ENCODE measurements at regions not wholly inside any gene's neighbourhood (a gene's known extent, or its start where the extent isn't known, plus 50 kb on each side); places are given as distances from the start of the nearest gene placed in this dataset.
"Not testable (repeated sequence)": the region's sequence is repeated elsewhere in the genome, so short reads cannot be mapped to it uniquely, and the experiment has no call there.

- Histone ChIP-seq H3K9me1 (replicated peaks; ENCODE audit: control insufficient read depth, extremely low read depth, insufficient read depth, low read length) (no peaks in the 10 kb centered on the region), H3K36me3 (ENCODE audit: control insufficient read depth in 2 of 2, extremely low read depth in 1 of 2, insufficient read depth in 2 of 2, low read length in 2 of 2) (no peaks in the 10 kb centered on the region), H3K4me3 (replicated peaks in 1 of 3; ENCODE audit: insufficient read depth in 1 of 3, low read depth in 1 of 3, low read length in 3 of 3) (no peak overlapping the region), H2AFZ (ENCODE audit: low read depth, low read length) (no peak overlapping the region), H3K4me2 (ENCODE audit: insufficient read depth, low read length) (no peak overlapping the region), H3K27me3 (ENCODE audit: control insufficient read depth in 2 of 2, insufficient read depth in 2 of 2, low read length in 2 of 2) (no peaks in the 10 kb centered on the region), H3K9ac (replicated peaks; ENCODE audit: extremely low read depth, insufficient read depth, low read length) (no peak overlapping the region), H4K20me1 (replicated peaks; ENCODE audit: control insufficient read depth, extremely low read depth, insufficient read depth, low read length) (no peaks in the 10 kb centered on the region), H3K9me3 (replicated peaks; ENCODE audit: control insufficient read depth, insufficient read depth, low read length) (no peaks in the 10 kb centered on the region), H3K4me1 (ENCODE audit: control insufficient read depth, extremely low read depth, insufficient read depth, low read length) (no peaks in the 10 kb centered on the region), H3K27ac (ENCODE audit: insufficient read depth, low read depth, low read length) (no peak overlapping the region), H3K79me2 (ENCODE audit: control insufficient read depth, insufficient read depth, low read length) (no peaks in the 10 kb centered on the region)
- dilution Hi-C loops (cut with MboI; ENCODE audit: extremely low pct_ligation_motif_present, low sequenced_read_pairs): no loop called here
- POLR2A ChIA-PET: no interaction called here
- FAIRE-seq (no peak), DNase-seq (ENCODE audit: low read depth, low spot score) (no peak)
- CTCF ChIA-PET: no interaction called here
- intact Hi-C loops (cut with micrococcal nuclease): no loop called here
- no peak for TF ChIP-seq JUN (IDR thresholded peaks at IDR 0.05; ENCODE audit: borderline replicate concordance, insufficient read depth, insufficient read length, low read depth)
- TF ChIP-seq GATA2 (IDR thresholded peaks at IDR 0.05; ENCODE audit: insufficient read depth, insufficient read length, low read depth, low read length): no peak
- no peak for TF ChIP-seq POLR2A (IDR thresholded peaks at IDR 0.05; ENCODE audit: low read depth, low read length)
- TF ChIP-seq MYC (IDR thresholded peaks at IDR 0.05; ENCODE audit: low read depth, low read length): no peak
- no TSS peak for BruUV-seq (replicated peaks)
These were observed 211.4 kb upstream of the SMLR1 start for GRCh38 chr6:130615816-130616215.

- POLR2A ChIA-PET: no interaction called here
- dilution Hi-C loops (cut with MboI; ENCODE audit: extremely low pct_ligation_motif_present, low sequenced_read_pairs): no loop called here
- no peak overlapping the region for H3K9ac ChIP-seq (replicated peaks; ENCODE audit: extremely low read depth, insufficient read depth, low read length)
These were observed 209.5 kb upstream of the SMLR1 start for GRCh38 chr6:130617658-130618057.

GRCh38 chr6:130618806-130619205 is 208.4 kb upstream of the SMLR1 start:
- H2AFZ ChIP-seq (ENCODE audit: low read depth, low read length); DNase-seq (ENCODE audit: low read depth, low spot score); H3K36me3 ChIP-seq (ENCODE audit: control insufficient read depth in 2 of 2, extremely low read depth in 1 of 2, insufficient read depth in 2 of 2, low read length in 2 of 2); H3K4me3 ChIP-seq (replicated peaks in 1 of 3; ENCODE audit: insufficient read depth in 1 of 3, low read depth in 1 of 3, low read length in 3 of 3); H3K9me1 ChIP-seq (replicated peaks; ENCODE audit: control insufficient read depth, extremely low read depth, insufficient read depth, low read length); H3K27ac ChIP-seq (ENCODE audit: insufficient read depth, low read depth, low read length); H3K4me2 ChIP-seq (ENCODE audit: insufficient read depth, low read length); BruUV-seq (replicated peaks); dilution Hi-C loops (cut with MboI; ENCODE audit: extremely low pct_ligation_motif_present, low sequenced_read_pairs); H3K27me3 ChIP-seq (ENCODE audit: control insufficient read depth in 2 of 2, insufficient read depth in 2 of 2, low read length in 2 of 2); POLR2A ChIA-PET; FAIRE-seq; H3K4me1 ChIP-seq (ENCODE audit: control insufficient read depth, extremely low read depth, insufficient read depth, low read length); H3K9ac ChIP-seq (replicated peaks; ENCODE audit: extremely low read depth, insufficient read depth, low read length); H3K79me2 ChIP-seq (ENCODE audit: control insufficient read depth, insufficient read depth, low read length); H3K9me3 ChIP-seq (replicated peaks; ENCODE audit: control insufficient read depth, insufficient read depth, low read length); H4K20me1 ChIP-seq (replicated peaks; ENCODE audit: control insufficient read depth, extremely low read depth, insufficient read depth, low read length): not testable (repeated sequence)
- CTCF ChIA-PET: interaction anchor here (0.5 to 2.0 kb wide), 3 partner anchors 12 to 57 kb away, joined by 3 to 5 read pairs (median 3); no protein-coding TSS in a partner anchor
- intact Hi-C loops (cut with micrococcal nuclease): loop anchor here (1.0 kb wide), 1 partner anchor 10 kb away; no protein-coding TSS in a partner anchor

More at GRCh38 chr6:130617658-130618057, 209.5 kb upstream of the SMLR1 start:
- Histone ChIP-seq H3K27me3 (ENCODE audit: control insufficient read depth in 2 of 2, insufficient read depth in 2 of 2, low read length in 2 of 2) (no peaks in the 10 kb centered on the region), H3K36me3 (ENCODE audit: control insufficient read depth in 2 of 2, extremely low read depth in 1 of 2, insufficient read depth in 2 of 2, low read length in 2 of 2) (no peaks in the 10 kb centered on the region), H4K20me1 (replicated peaks; ENCODE audit: control insufficient read depth, extremely low read depth, insufficient read depth, low read length) (no peaks in the 10 kb centered on the region), H2AFZ (ENCODE audit: low read depth, low read length) (no peak overlapping the region), H3K27ac (ENCODE audit: insufficient read depth, low read depth, low read length) (no peak overlapping the region), H3K4me2 (ENCODE audit: insufficient read depth, low read length) (no peak overlapping the region), H3K9me3 (replicated peaks; ENCODE audit: control insufficient read depth, insufficient read depth, low read length) (no peaks in the 10 kb centered on the region), H3K9me1 (replicated peaks; ENCODE audit: control insufficient read depth, extremely low read depth, insufficient read depth, low read length) (no peaks in the 10 kb centered on the region), H3K4me3 (replicated peaks in 1 of 3; ENCODE audit: insufficient read depth in 1 of 3, low read depth in 1 of 3, low read length in 3 of 3) (no peak overlapping the region), H3K4me1 (ENCODE audit: control insufficient read depth, extremely low read depth, insufficient read depth, low read length) (no peaks in the 10 kb centered on the region), H3K79me2 (ENCODE audit: control insufficient read depth, insufficient read depth, low read length) (no peaks in the 10 kb centered on the region)
- intact Hi-C loops (cut with micrococcal nuclease): loop anchor here (1.0 kb wide), 1 partner anchor 8 kb away; no protein-coding TSS in a partner anchor
- no TSS peak for BruUV-seq (replicated peaks)
- FAIRE-seq: no peak
- TF ChIP-seq EZH2 (IDR thresholded peaks at IDR 0.05; ENCODE audit: borderline replicate concordance, low read depth, low read length, severe bottlenecking) (no peak), JUN (IDR thresholded peaks at IDR 0.05; ENCODE audit: borderline replicate concordance, insufficient read depth, insufficient read length, low read depth) (no peak)
- CTCF ChIA-PET: no interaction called here
- no peak for DNase-seq (ENCODE audit: low read depth, low spot score)

All from endothelial cell of umbilical vein (primary cell).